HL-60/S4 treated with phorbol 12-myristate 13-acetate at 8.2 ng/mL for 4 days and 3 days (cell line): ENCODE measurements at regions not wholly inside any gene's neighbourhood (a gene's known extent, or its start where the extent isn't known, plus 50 kb on each side); places are given as distances from the start of the nearest gene placed in this dataset.
"Not testable (repeated sequence)": the region's sequence is repeated elsewhere in the genome, so short reads cannot be mapped to it uniquely, and the experiment has no call there.

Experiments
- in situ Hi-C: fragments of 300-500 bp; cut with MboI; formaldehyde crosslinking; loops from 2 replicates; pipeline ENCODE4 v1.15.0; 2022; ENCODE audit warnings: low sequenced_read_pairs

GRCh38 chr17:54177606-54178308 is 355.0 kb downstream of the KIF2B start:
- in situ Hi-C loops: no loop called here

- in situ Hi-C loops: no loop called here
Observed at GRCh38 chr17:54180950-54181349, 358.2 kb downstream of the KIF2B start.

GRCh38 chr17:54191261-54191660 is 368.5 kb downstream of the KIF2B start:
- in situ Hi-C loops: no loop called here

- in situ Hi-C loops: no loop called here
Observed at GRCh38 chr17:54194268-54194667, 371.5 kb downstream of the KIF2B start.

GRCh38 chr17:54196751-54197150 is 374.0 kb downstream of the KIF2B start:
- in situ Hi-C loops: no loop called here

- in situ Hi-C loops: not testable (repeated sequence)
Observed at GRCh38 chr17:54201380-54201779, 378.7 kb downstream of the KIF2B start.

GRCh38 chr17:54220829-54221228 is 398.1 kb downstream of the KIF2B start:
- in situ Hi-C loops: no loop called here

GRCh38 chr17:54221499-54221898 is 398.8 kb downstream of the KIF2B start:
- in situ Hi-C loops: no loop called here

- in situ Hi-C loops: no loop called here
Observed at GRCh38 chr17:54235571-54235970, 412.8 kb downstream of the KIF2B start.

GRCh38 chr17:54237911-54238515 is 415.3 kb downstream of the KIF2B start:
- in situ Hi-C loops: no loop called here

- in situ Hi-C loops: no loop called here
Observed at GRCh38 chr17:54239291-54239690, 416.6 kb downstream of the KIF2B start.

GRCh38 chr17:54255696-54256095 is 433.0 kb downstream of the KIF2B start:
- in situ Hi-C loops: no loop called here

GRCh38 chr17:54256401-54256929 is 433.7 kb downstream of the KIF2B start:
- in situ Hi-C loops: no loop called here

GRCh38 chr17:54257440-54257839 is 434.7 kb downstream of the KIF2B start:
- in situ Hi-C loops: no loop called here

GRCh38 chr17:54259476-54259875 is 436.7 kb downstream of the KIF2B start:
- in situ Hi-C loops: no loop called here

GRCh38 chr17:54261465-54261864 is 438.7 kb downstream of the KIF2B start:
- in situ Hi-C loops: no loop called here

GRCh38 chr17:54269881-54270280 is 447.2 kb downstream of the KIF2B start:
- in situ Hi-C loops: no loop called here

GRCh38 chr17:54270499-54270898 is 447.8 kb downstream of the KIF2B start:
- in situ Hi-C loops: no loop called here

- in situ Hi-C loops: no loop called here
Observed at GRCh38 chr17:54277868-54278267, 455.1 kb downstream of the KIF2B start.

- in situ Hi-C loops: no loop called here
Observed at GRCh38 chr17:54280741-54281140, 458.0 kb downstream of the KIF2B start.

- in situ Hi-C loops: no loop called here
Observed at GRCh38 chr17:54282886-54283285, 460.2 kb downstream of the KIF2B start.

GRCh38 chr17:54307351-54307750 is 484.6 kb downstream of the KIF2B start:
- in situ Hi-C loops: no loop called here
